ENCODE measurements at regions not wholly inside any gene's neighbourhood (a gene's known extent, or its start where the extent isn't known, plus 50 kb on each side); places are given as distances from the start of the nearest gene placed in this dataset.

DNA sequence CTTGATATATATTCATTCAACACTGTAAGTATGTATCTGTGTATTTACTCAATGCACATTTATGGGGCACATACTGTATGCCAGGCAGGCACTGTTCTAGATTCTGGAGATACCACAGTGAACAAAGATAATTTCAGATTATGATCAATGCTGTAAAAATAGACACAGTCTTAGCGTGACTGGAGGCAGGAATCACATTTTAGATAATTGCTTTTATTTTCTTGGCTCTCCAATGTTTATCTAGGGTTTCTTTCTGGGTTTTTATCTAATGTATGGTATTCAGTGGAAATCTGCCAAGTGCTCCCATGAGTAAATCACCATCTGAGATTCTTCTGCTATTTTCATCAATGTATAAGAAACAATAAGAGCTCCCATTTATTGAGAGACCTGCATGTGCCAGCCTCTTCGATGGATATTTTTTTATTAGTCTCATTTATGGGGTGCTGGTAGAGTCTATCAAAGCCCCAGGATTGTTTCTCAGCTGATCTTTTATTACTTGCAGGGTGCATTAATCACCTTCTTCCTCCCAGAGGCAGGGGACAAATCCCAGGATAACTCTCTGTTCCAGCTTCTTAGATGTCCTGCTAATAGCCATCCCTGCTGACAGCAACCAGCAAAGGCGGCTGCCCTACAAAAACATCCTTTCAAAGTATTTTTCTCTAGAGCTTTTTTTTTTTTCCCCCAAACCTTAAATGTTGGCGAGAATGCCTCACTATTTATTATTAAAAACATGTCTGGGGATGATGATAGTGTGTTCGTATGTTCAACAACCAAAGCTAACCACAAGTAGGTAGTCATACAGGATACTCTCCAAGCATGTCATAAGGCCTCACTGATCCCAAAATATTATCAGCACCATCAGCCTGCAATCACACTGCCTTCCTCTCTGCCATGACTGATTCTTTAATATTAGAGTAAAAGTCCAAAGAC, 331.0 kb upstream of the RASGRP1 start:
- Histone ChIP-seq H3K4me3 (ENCODE audit: low read length) (no peak overlapping the region), H3K36me3 (ENCODE audit: insufficient read depth, low read length) (no peaks in the 10 kb centered on the region), H3K27ac (ENCODE audit: low read depth, low read length) (no peak overlapping the region), H3K4me1 (ENCODE audit: insufficient read depth, low read length) (no peaks in the 10 kb centered on the region), H3K27me3 (ENCODE audit: insufficient read depth, low read length, poor library complexity, severe bottlenecking) (no peaks in the 10 kb centered on the region), H3K9me3 (ENCODE audit: low read length) (no peaks in the 10 kb centered on the region)
- DNase-seq = no peak
- Mint-ChIP-seq H3K9me3 (peaks cover 0 to 5% (median 0%) of the 10 kb centered on the region in 5 donors), H3K27me3 (peaks cover 4 to 19% of the 10 kb centered on the region in 2 donors), H3K36me3 (peaks cover 0 to 6% (median 0%) of the 10 kb centered on the region in 3 donors), H3K27ac (no peak overlapping the region), H3K4me1 (no peaks in the 10 kb centered on the region), H3K4me3 (no peak overlapping the region)
- ChIA-PET POLR2A (no interaction called here), CTCF (no interaction called here)

DNA sequence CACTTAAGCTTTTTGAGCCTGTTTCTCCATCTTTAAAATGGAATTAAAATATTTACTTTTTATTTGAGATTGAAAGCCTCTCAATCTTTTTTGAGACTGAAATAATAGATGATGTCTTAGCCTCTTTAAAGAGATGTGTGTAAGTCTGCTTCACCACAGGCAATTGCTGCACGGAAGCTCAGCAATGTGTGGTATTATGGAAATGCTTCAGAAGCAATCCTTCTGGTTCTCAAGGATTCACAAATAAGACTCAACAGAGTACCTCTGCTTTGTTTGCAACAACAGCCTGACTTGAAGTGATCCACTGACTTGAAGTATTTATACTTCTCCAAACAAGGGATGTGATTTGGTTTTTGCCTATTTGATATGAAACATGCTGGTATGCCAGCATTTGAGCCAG, 332.0 kb upstream of the RASGRP1 start:
- POLR2A ChIA-PET = no interaction called here
- no peak for DNase-seq
- Mint-ChIP-seq H3K27me3 (peaks cover 0 to 11% of the 10 kb centered on the region in 2 donors), H3K9me3 (peaks cover 0 to 5% (median 0%) of the 10 kb centered on the region in 5 donors), H3K36me3 (peaks cover 0 to 6% (median 0%) of the 10 kb centered on the region in 3 donors), H3K4me1 (no peaks in the 10 kb centered on the region), H3K27ac (no peak overlapping the region), H3K4me3 (no peak overlapping the region)
- no peaks in the 10 kb centered on the region for H3K9me3 ChIP-seq (ENCODE audit: low read length)
- no peaks in the 10 kb centered on the region for H3K36me3 ChIP-seq (ENCODE audit: insufficient read depth, low read length)
- no peak overlapping the region for H3K4me3 ChIP-seq (ENCODE audit: low read length)
- H3K27me3 ChIP-seq (ENCODE audit: insufficient read depth, low read length, poor library complexity, severe bottlenecking) = no peaks in the 10 kb centered on the region
- H3K27ac ChIP-seq (ENCODE audit: low read depth, low read length) = no peak overlapping the region
- no peaks in the 10 kb centered on the region for H3K4me1 ChIP-seq (ENCODE audit: insufficient read depth, low read length)
- CTCF ChIA-PET = no interaction called here

GRCh38 chr15:38897551-38897950, 332.9 kb upstream of the RASGRP1 start:
- no peak overlapping the region for H3K27ac Mint-ChIP-seq
- Histone ChIP-seq H3K4me1 (ENCODE audit: insufficient read depth, low read length) (no peaks in the 10 kb centered on the region), H3K27ac (ENCODE audit: low read depth, low read length) (no peak overlapping the region), H3K27me3 (ENCODE audit: insufficient read depth, low read length, poor library complexity, severe bottlenecking) (no peaks in the 10 kb centered on the region), H3K9me3 (ENCODE audit: low read length) (no peaks in the 10 kb centered on the region), H3K36me3 (ENCODE audit: insufficient read depth, low read length) (no peaks in the 10 kb centered on the region), H3K4me3 (ENCODE audit: low read length) (no peak overlapping the region)
- H3K4me3 Mint-ChIP-seq = no peak overlapping the region
- ChIA-PET POLR2A (no interaction called here), CTCF (no interaction called here)
- peaks cover 0 to 3% (median 0%) of the 10 kb centered on the region in 5 donors for H3K9me3 Mint-ChIP-seq
- H3K4me1 Mint-ChIP-seq = no peaks in the 10 kb centered on the region
- no peak for DNase-seq
- no peaks in the 10 kb centered on the region for H3K36me3 Mint-ChIP-seq
- H3K27me3 Mint-ChIP-seq = peaks cover 0 to 3% of the 10 kb centered on the region in 2 donors

GRCh38 chr15:38898236-38898635, 333.6 kb upstream of the RASGRP1 start:
- ChIA-PET POLR2A (no interaction called here), CTCF (no interaction called here)
- H3K36me3 ChIP-seq (ENCODE audit: insufficient read depth, low read length) = no peaks in the 10 kb centered on the region
- Mint-ChIP-seq H3K27me3 (peaks cover 0 to 3% of the 10 kb centered on the region in 2 donors), H3K9me3 (peaks cover 0 to 4% (median 0%) of the 10 kb centered on the region in 5 donors), H3K27ac (no peak overlapping the region), H3K36me3 (no peaks in the 10 kb centered on the region), H3K4me3 (no peak overlapping the region), H3K4me1 (no peaks in the 10 kb centered on the region)
- no peak overlapping the region for H3K27ac ChIP-seq (ENCODE audit: low read depth, low read length)
- H3K9me3 ChIP-seq (ENCODE audit: low read length) = no peaks in the 10 kb centered on the region
- H3K27me3 ChIP-seq (ENCODE audit: insufficient read depth, low read length, poor library complexity, severe bottlenecking) = no peaks in the 10 kb centered on the region
- H3K4me1 ChIP-seq (ENCODE audit: insufficient read depth, low read length) = no peaks in the 10 kb centered on the region
- no peak for DNase-seq
- no peak overlapping the region for H3K4me3 ChIP-seq (ENCODE audit: low read length)

DNA sequence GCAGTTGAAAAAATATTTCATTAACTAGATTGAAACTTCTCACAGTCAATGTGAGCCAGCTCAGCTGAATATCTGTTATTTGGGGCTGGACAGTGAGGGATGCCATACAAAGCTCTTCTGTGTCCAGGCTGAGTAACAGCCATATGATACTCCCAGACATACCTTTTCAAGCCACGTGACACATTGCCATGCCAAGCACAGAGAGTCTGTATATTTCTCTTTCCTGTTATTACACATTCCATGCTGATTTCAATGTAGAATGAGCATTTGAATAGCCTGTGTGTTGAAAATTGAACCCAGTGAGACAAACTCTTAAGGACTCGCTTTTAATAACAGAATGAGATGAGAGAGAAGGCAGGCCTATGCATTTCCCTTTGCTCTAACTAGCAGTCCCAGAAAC, 334.7 kb upstream of the RASGRP1 start:
- DNase-seq = no peak
- H3K9me3 Mint-ChIP-seq = peaks cover 0 to 4% (median 0%) of the 10 kb centered on the region in 5 donors
- H3K27me3 ChIP-seq (ENCODE audit: insufficient read depth, low read length, poor library complexity, severe bottlenecking) = no peaks in the 10 kb centered on the region
- H3K4me1 Mint-ChIP-seq = no peaks in the 10 kb centered on the region
- CTCF ChIA-PET = no interaction called here
- no peaks in the 10 kb centered on the region for H3K4me1 ChIP-seq (ENCODE audit: insufficient read depth, low read length)
- no peaks in the 10 kb centered on the region for H3K36me3 ChIP-seq (ENCODE audit: insufficient read depth, low read length)
- no peaks in the 10 kb centered on the region for H3K9me3 ChIP-seq (ENCODE audit: low read length)
- H3K27me3 Mint-ChIP-seq = peaks cover 2 to 5% of the 10 kb centered on the region in 2 donors
- no peak overlapping the region for H3K4me3 ChIP-seq (ENCODE audit: low read length)
- no peaks in the 10 kb centered on the region for H3K36me3 Mint-ChIP-seq
- H3K27ac ChIP-seq (ENCODE audit: low read depth, low read length) = no peak overlapping the region
- POLR2A ChIA-PET = no interaction called here
- H3K27ac Mint-ChIP-seq = no peak overlapping the region
- no peak overlapping the region for H3K4me3 Mint-ChIP-seq

DNA sequence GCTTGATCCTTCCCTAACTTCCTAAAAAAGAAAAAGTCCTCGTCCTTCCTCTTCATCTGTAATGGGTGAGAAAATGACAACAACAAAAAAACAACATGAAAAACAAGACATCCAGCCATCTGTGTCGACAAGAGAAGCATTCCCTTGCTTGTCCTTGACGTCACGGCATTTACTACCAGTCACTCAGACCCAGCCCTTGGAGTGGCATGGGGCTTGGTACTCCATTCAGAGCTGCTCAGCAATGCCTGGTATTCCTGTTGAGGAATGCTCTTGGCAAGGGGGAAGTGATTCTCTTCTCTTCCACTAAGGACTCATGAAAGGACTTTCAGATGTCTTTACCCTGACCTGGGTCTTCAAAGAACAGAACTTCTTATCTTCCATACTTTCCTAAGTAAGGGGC, 339.7 kb upstream of the RASGRP1 start:
- H3K4me1 Mint-ChIP-seq = no peaks in the 10 kb centered on the region
- CTCF ChIA-PET = no interaction called here
- no peaks in the 10 kb centered on the region for H3K27me3 ChIP-seq (ENCODE audit: insufficient read depth, low read length, poor library complexity, severe bottlenecking)
- H3K9me3 Mint-ChIP-seq = peaks cover 3 to 7% (median 5%) of the 10 kb centered on the region in 5 donors
- H3K27ac ChIP-seq (ENCODE audit: low read depth, low read length) = no peak overlapping the region
- H3K4me3 ChIP-seq (ENCODE audit: low read length) = no peak overlapping the region
- H3K36me3 ChIP-seq (ENCODE audit: insufficient read depth, low read length) = no peaks in the 10 kb centered on the region
- POLR2A ChIA-PET = no interaction called here
- no peak for DNase-seq
- no peaks in the 10 kb centered on the region for H3K4me1 ChIP-seq (ENCODE audit: insufficient read depth, low read length)
- no peak overlapping the region for H3K27ac Mint-ChIP-seq
- H3K36me3 Mint-ChIP-seq = no peaks in the 10 kb centered on the region
- peaks cover 4 to 23% of the 10 kb centered on the region in 2 donors for H3K27me3 Mint-ChIP-seq
- H3K4me3 Mint-ChIP-seq = no peak overlapping the region
- no peaks in the 10 kb centered on the region for H3K9me3 ChIP-seq (ENCODE audit: low read length)

- H3K4me1 Mint-ChIP-seq = no peaks in the 10 kb centered on the region
- peaks cover 4 to 25% of the 10 kb centered on the region in 2 donors for H3K27me3 Mint-ChIP-seq
- POLR2A ChIA-PET = no interaction called here
- DNase-seq = no peak
- no peak overlapping the region for H3K4me3 Mint-ChIP-seq
- peaks cover 4 to 8% (median 6%) of the 10 kb centered on the region in 5 donors for H3K9me3 Mint-ChIP-seq
- Histone ChIP-seq H3K27ac (ENCODE audit: low read depth, low read length) (no peak overlapping the region), H3K4me1 (ENCODE audit: insufficient read depth, low read length) (no peaks in the 10 kb centered on the region), H3K4me3 (ENCODE audit: low read length) (no peak overlapping the region), H3K36me3 (ENCODE audit: insufficient read depth, low read length) (no peaks in the 10 kb centered on the region), H3K27me3 (ENCODE audit: insufficient read depth, low read length, poor library complexity, severe bottlenecking) (no peaks in the 10 kb centered on the region), H3K9me3 (ENCODE audit: low read length) (no peaks in the 10 kb centered on the region)
- no peaks in the 10 kb centered on the region for H3K36me3 Mint-ChIP-seq
- no peak overlapping the region for H3K27ac Mint-ChIP-seq
- CTCF ChIA-PET = no interaction called here
Observed at GRCh38 chr15:38905632-38906031, 341.0 kb upstream of the RASGRP1 start.

DNA sequence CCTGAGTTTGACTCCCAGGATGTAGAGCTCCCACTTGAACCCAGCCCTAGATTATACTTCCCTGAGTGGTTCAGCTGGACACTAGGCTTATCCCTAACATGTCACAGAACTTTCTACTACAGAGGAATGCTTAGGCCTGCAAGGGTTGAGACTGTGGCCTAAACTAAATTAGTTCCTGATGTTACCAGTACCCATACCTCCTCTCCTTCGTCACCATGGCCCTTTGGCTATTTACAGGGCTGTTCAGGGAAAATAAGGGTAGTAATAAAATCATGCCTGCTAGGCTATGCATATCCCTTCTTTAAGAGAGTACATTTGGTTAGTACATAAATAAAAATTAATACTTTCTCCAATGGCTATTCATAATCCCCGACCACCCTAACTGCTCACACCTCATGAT, 356.4 kb upstream of the RASGRP1 start:
- Mint-ChIP-seq H3K9me3 (no peaks in the 10 kb centered on the region), H3K27me3 (peaks cover 0 to 18% of the 10 kb centered on the region in 2 donors), H3K4me3 (no peak overlapping the region), H3K4me1 (no peaks in the 10 kb centered on the region), H3K36me3 (no peaks in the 10 kb centered on the region), H3K27ac (no peak overlapping the region)
- no peaks in the 10 kb centered on the region for H3K27me3 ChIP-seq (ENCODE audit: insufficient read depth, low read length, poor library complexity, severe bottlenecking)
- H3K27ac ChIP-seq (ENCODE audit: low read depth, low read length) = no peak overlapping the region
- DNase-seq = no peak
- CTCF ChIA-PET = no interaction called here
- POLR2A ChIA-PET = no interaction called here
- no peak overlapping the region for H3K4me3 ChIP-seq (ENCODE audit: low read length)
- H3K9me3 ChIP-seq (ENCODE audit: low read length) = no peaks in the 10 kb centered on the region
- H3K36me3 ChIP-seq (ENCODE audit: insufficient read depth, low read length) = no peaks in the 10 kb centered on the region
- H3K4me1 ChIP-seq (ENCODE audit: insufficient read depth, low read length) = no peaks in the 10 kb centered on the region
